GM12878 (cell line): ENCODE measurements at regions not wholly inside any gene's neighbourhood (a gene's known extent, or its start where the extent isn't known, plus 50 kb on each side); places are given as distances from the start of the nearest gene placed in this dataset.

Experiments used
- ATAC-seq: fragments of 200-7000 bp; cut with Tn5 transposase; 3 replicates; pipeline ENCODE4 v1.9.1; 2020; ENCODE audit warnings: mild to moderate bottlenecking, moderate library complexity
- BruUV-seq: library from RNA; stranded (reverse); fragments of 400-500 nt; replicated peaks from 2 replicates; lab custom pipeline; 2021; lab: Mats Ljungman, UMichigan
- CTCF ChIA-PET: fragments of 300-600 bp; sonication (Branson Sonifier 250); formaldehyde crosslinking; extraction: SDS; loops from one replicate; lab custom pipeline; 2021; ENCODE audit warnings: inconsistent platforms; lab: Yijun Ruan, JAX
- POLR2A ChIA-PET: fragments of 350-600 bp; formaldehyde crosslinking; extraction: SDS; loops from one replicate; lab custom pipeline; 2021; ENCODE audit warnings: inconsistent platforms; lab: Charles Lee
- RAD21 ChIA-PET: fragments of 300-600 bp; sonication (Branson Sonifier 250); formaldehyde crosslinking; loops from one replicate; lab custom pipeline; 2023; ENCODE audit warnings: antibody characterized with exemption; ENCODE audit not compliant: unreplicated experiment; lab: Charles Lee
- SMC1A ChIA-PET: fragments of 300-600 bp; sonication (Branson Sonifier 250); formaldehyde crosslinking; loops from one replicate; lab custom pipeline; 2023; ENCODE audit not compliant: unreplicated experiment, uncharacterized antibody; lab: Charles Lee
- DNase-seq: peaks from one replicate; pipeline ENCODE4 v3.0.0-alpha.2; 2011; ENCODE audit warnings: low read depth, low spot score
- FAIRE-seq: peaks from 3 replicates; lab custom pipeline; 2011; peaks lifted over from hg19 to GRCh38; lab: Jason Lieb, UNC
- H2AFZ ChIP-seq: 2 replicates; pipeline ENCODE4 v1.6.0; 2011; ENCODE audit warnings: low read depth, low read length, control low read depth; ENCODE audit not compliant: control insufficient read depth
- H3K27ac ChIP-seq: 2 replicates; pipeline ENCODE4 v1.5.1; 2011; ENCODE audit warnings: control low read depth; ENCODE audit not compliant: control insufficient read depth, insufficient read depth
- H3K27me3 ChIP-seq, 2 experiments: replicated peaks in 1 of 2; 2 replicates each; pipeline versions ENCODE4 v1.6.0 to v1.6.1; 2011; ENCODE audit warnings: low read length in 1 of 2; ENCODE audit not compliant: control insufficient read depth in 2 of 2, insufficient read depth in 2 of 2
- H3K36me3 ChIP-seq, 2 experiments: 2 replicates each; pipeline ENCODE4 v1.5.1; 2011; ENCODE audit warnings: low read length in 1 of 2; ENCODE audit not compliant: control insufficient read depth in 2 of 2, insufficient read depth in 2 of 2
- H3K4me1 ChIP-seq: 2 replicates; pipeline ENCODE4 v1.6.1; 2011; ENCODE audit warnings: mild to moderate bottlenecking, low read length, moderate library complexity, mixed read lengths; ENCODE audit not compliant: control insufficient read depth, insufficient read depth
- H3K4me2 ChIP-seq: 2 replicates; pipeline ENCODE4 v1.6.0; 2011; ENCODE audit warnings: control low read depth; ENCODE audit not compliant: control insufficient read depth, insufficient read depth
- H3K4me3 ChIP-seq: fragments of 200-600 bp; sonication (generic); 2 replicates; pipeline ENCODE4 v1.5.1; 2016
- H3K79me2 ChIP-seq: 2 replicates; pipeline ENCODE4 v1.6.0; 2011; ENCODE audit warnings: low read length; ENCODE audit not compliant: control insufficient read depth, insufficient read depth
- H3K9ac ChIP-seq: 2 replicates; pipeline ENCODE4 v1.8.0; 2011; ENCODE audit warnings: low read length, control low read depth, mixed read lengths; ENCODE audit not compliant: control insufficient read depth, insufficient read depth
- H3K9me3 ChIP-seq: replicated peaks from 3 replicates; pipeline ENCODE4 v1.5.1; 2011; ENCODE audit warnings: mild to moderate bottlenecking, low read length; ENCODE audit not compliant: control insufficient read depth, insufficient read depth
- H4K20me1 ChIP-seq: 2 replicates; pipeline ENCODE4 v1.6.0; 2011; ENCODE audit not compliant: control insufficient read depth, insufficient read depth
- ATF2 ChIP-seq: IDR thresholded peaks from 2 replicates; pipeline ENCODE4 v1.6.1; 2012; ENCODE audit warnings: low read length, inconsistent platforms
- CHD4 ChIP-seq: fragments of 200-600 bp; sonication (generic); IDR thresholded peaks from 2 replicates; pipeline ENCODE4 v1.6.1; 2016; ENCODE audit warnings: mild to moderate bottlenecking
- E2F4 ChIP-seq: IDR thresholded peaks from 2 replicates; pipeline ENCODE4 v1.6.1; 2012; ENCODE audit warnings: low read depth, low read length, improper control_type of control experiment
- E2F8 ChIP-seq: fragments of 450-650 bp; IDR thresholded peaks from 2 replicates; pipeline ENCODE4 v1.6.1; 2018; ENCODE audit warnings: mild to moderate bottlenecking, low read depth, moderate library complexity; ENCODE audit not compliant: partially characterized antibody
- E4F1 ChIP-seq: fragments of 450-650 bp; IDR thresholded peaks from 2 replicates; pipeline ENCODE4 v1.6.1; 2018; ENCODE audit warnings: borderline replicate concordance, mild to moderate bottlenecking; ENCODE audit not compliant: partially characterized antibody
- EGR1 ChIP-seq, 2 experiments: IDR thresholded peaks; 1 replicate in 1 of 2; 2 replicates in 1 of 2; pipeline ENCODE4 v1.6.1; 2011 to 2012; ENCODE audit warnings: low read depth in 2 of 2, low read length in 2 of 2, borderline replicate concordance in 1 of 2, mild to moderate bottlenecking in 1 of 2, moderate library complexity in 1 of 2
- EZH2 ChIP-seq: IDR thresholded peaks from 2 replicates; pipeline ENCODE4 v1.6.1; 2012; ENCODE audit warnings: low read depth, mild to moderate bottlenecking, control low read depth, inconsistent platforms, low read length, borderline replicate concordance; ENCODE audit not compliant: control insufficient read depth
- GABPA ChIP-seq: IDR thresholded peaks from 2 replicates; pipeline ENCODE4 v1.6.1; 2014; ENCODE audit warnings: antibody characterized with exemption, low read depth, mild to moderate bottlenecking, inconsistent platforms
- IKZF2 ChIP-seq, 2 experiments: fragments of 450-650 bp; IDR thresholded peaks; 2 replicates each; pipeline ENCODE4 v1.6.1; 2017; ENCODE audit warnings: mild to moderate bottlenecking in 2 of 2, moderate library complexity in 2 of 2
- KAT2A ChIP-seq: conservative IDR thresholded peaks from 2 replicates; pipeline ENCODE4 v1.6.1; 2011; ENCODE audit warnings: low read depth, low read length; ENCODE audit not compliant: control insufficient read depth
- MEF2A ChIP-seq: IDR thresholded peaks from 2 replicates; pipeline ENCODE4 v1.6.1; 2011; ENCODE audit warnings: low read depth, mild to moderate bottlenecking, low read length, moderate library complexity; ENCODE audit not compliant: insufficient read depth
- MTA3 ChIP-seq: IDR thresholded peaks from 2 replicates; pipeline ENCODE4 v1.6.1; 2012; ENCODE audit warnings: low read length, inconsistent platforms, borderline replicate concordance
- NFXL1 ChIP-seq: fragments of 450-650 bp; IDR thresholded peaks from 2 replicates; pipeline ENCODE4 v1.6.1; 2017; ENCODE audit warnings: antibody characterized with exemption, mild to moderate bottlenecking, borderline replicate concordance
- NR2F1 ChIP-seq: fragments of 450-650 bp; conservative IDR thresholded peaks from 2 replicates; pipeline ENCODE4 v1.6.1; 2017; ENCODE audit warnings: mild to moderate bottlenecking
- TCF3 ChIP-seq: IDR thresholded peaks from 2 replicates; pipeline ENCODE4 v1.6.1; 2012; ENCODE audit warnings: low read depth, mild to moderate bottlenecking, low read length, borderline replicate concordance; ENCODE audit not compliant: insufficient read depth
- YY1 ChIP-seq: IDR thresholded peaks from 2 replicates; pipeline ENCODE4 v1.6.1; 2011; ENCODE audit warnings: low read depth, mild to moderate bottlenecking, low read length
- WGBS: methylation state at CpG from one replicate; pipeline ENCODE4 v1.1.6; 2016; ENCODE audit warnings: low lambda C conversion rate; ENCODE audit not compliant: insufficient replicate concordance, insufficient coverage; ENCODE audit errors: missing lambda C conversion rate; 5-methylcytosine and 5-hydroxymethylcytosine counted together
- in situ Hi-C: fragments of 300-500 bp; cut with MboI; formaldehyde crosslinking; loops from 9 replicates; pipeline ENCODE4 v1.14.3; 2018; ENCODE audit warnings: mixed read lengths
- intact Hi-C: fragments of 100-400 bp; cut with micrococcal nuclease; formaldehyde crosslinking; loops from one replicate; pipeline ENCODE4 v1.14.2; 2022; ENCODE audit not compliant: unreplicated experiment

GRCh38 chr1:8136766-8137165 is 110.7 kb upstream of the ERRFI1 start:
- no peak for ATAC-seq
- no peak overlapping the region for H3K4me2 ChIP-seq
- intact Hi-C loops (no loop called here), in situ Hi-C loops (no loop called here)
- no peaks in the 10 kb centered on the region for H3K27me3 ChIP-seq
- no peak for FAIRE-seq
- ChIA-PET RAD21 (no interaction called here), CTCF (interaction anchor here (1.1 to 1.3 kb wide), 2 partner anchors 33 to 59 kb away, joined by 3 read pairs; no protein-coding TSS in a partner anchor), POLR2A (no interaction called here), SMC1A (interaction anchor here (0.6 to 2.1 kb wide), 4 partner anchors 14 to 41 kb away, joined by 3 to 7 read pairs (median 3); no protein-coding TSS in a partner anchor)
- H3K4me3 ChIP-seq: no peak overlapping the region
- H3K4me1 ChIP-seq: no peaks in the 10 kb centered on the region
- DNase-seq: no peak
- BruUV-seq: no TSS peak
- H3K9ac ChIP-seq: no peak overlapping the region
- H3K27ac ChIP-seq: no peak overlapping the region
- H3K36me3 ChIP-seq: no peaks in the 10 kb centered on the region
- H3K79me2 ChIP-seq: no peaks in the 10 kb centered on the region
- H3K9me3 ChIP-seq: no peaks in the 10 kb centered on the region; the same call in 2 of the 3 replicates
- no peak overlapping the region for H2AFZ ChIP-seq
- WGBS: 93% methylated on average over 5 of the region's 5 CpGs
- no peaks in the 10 kb centered on the region for H4K20me1 ChIP-seq
- TF ChIP-seq NR2F1: no peak
- no peak for TF ChIP-seq MEF2A
- no peak for TF ChIP-seq ATF2
- no peak for TF ChIP-seq E4F1
- no peak for TF ChIP-seq EGR1 (IDR thresholded peaks at IDR 0.05; ENCODE audit: borderline replicate concordance in 1 of 2, low read depth in 2 of 2, low read length in 2 of 2)
- no peak for TF ChIP-seq CHD4
- no peak for TF ChIP-seq IKZF2 (IDR thresholded peaks at IDR 0.05)
- no peak for TF ChIP-seq E2F8
- no peak for TF ChIP-seq TCF3
- TF ChIP-seq YY1: no peak
- TF ChIP-seq GABPA: no peak
- TF ChIP-seq E2F4: no peak
- no peak for TF ChIP-seq MTA3
- no peak for TF ChIP-seq EZH2
- no peak for TF ChIP-seq KAT2A
- TF ChIP-seq NFXL1: no peak
